ENCODE measurements at regions not wholly inside any gene's neighbourhood (a gene's known extent, or its start where the extent isn't known, plus 50 kb on each side); places are given as distances from the start of the nearest gene placed in this dataset.

DNA sequence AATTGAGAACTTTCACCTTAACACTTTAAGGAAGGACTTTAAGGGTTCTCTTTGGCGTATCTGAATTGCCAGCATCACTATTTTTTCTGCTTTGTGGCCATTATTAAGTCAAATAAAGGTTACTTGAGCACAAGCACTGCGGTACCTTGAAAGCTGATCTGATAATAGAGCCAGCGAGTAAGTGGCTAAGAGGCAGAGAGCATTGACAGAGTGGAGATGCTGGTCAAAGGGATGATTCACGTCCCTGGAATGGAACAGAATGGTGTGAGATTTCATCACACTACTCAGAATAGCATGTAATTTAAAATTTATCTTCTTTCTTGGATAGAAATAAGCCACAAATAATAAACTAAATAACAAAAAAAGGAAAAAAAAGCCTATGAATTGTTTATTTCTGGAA is 57.1 kb upstream of the NPFFR2 start:
- H3K27ac ChIP-seq, result no peak overlapping the region
- TF ChIP-seq, protein P1, sequence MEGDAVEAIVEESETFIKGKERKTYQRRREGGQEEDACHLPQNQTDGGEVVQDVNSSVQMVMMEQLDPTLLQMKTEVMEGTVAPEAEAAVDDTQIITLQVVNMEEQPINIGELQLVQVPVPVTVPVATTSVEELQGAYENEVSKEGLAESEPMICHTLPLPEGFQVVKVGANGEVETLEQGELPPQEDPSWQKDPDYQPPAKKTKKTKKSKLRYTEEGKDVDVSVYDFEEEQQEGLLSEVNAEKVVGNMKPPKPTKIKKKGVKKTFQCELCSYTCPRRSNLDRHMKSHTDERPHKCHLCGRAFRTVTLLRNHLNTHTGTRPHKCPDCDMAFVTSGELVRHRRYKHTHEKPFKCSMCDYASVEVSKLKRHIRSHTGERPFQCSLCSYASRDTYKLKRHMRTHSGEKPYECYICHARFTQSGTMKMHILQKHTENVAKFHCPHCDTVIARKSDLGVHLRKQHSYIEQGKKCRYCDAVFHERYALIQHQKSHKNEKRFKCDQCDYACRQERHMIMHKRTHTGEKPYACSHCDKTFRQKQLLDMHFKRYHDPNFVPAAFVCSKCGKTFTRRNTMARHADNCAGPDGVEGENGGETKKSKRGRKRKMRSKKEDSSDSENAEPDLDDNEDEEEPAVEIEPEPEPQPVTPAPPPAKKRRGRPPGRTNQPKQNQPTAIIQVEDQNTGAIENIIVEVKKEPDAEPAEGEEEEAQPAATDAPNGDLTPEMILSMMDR (conservative IDR thresholded peaks at IDR 0.05), result no peak

- TF ChIP-seq, protein P1 (conservative IDR thresholded peaks at IDR 0.05), result no peak
- H3K27ac ChIP-seq, result no peak overlapping the region
Observed at GRCh38 chr4:71976523-71976922, 55.3 kb upstream of the NPFFR2 start.

- H3K27ac ChIP-seq, result no peak overlapping the region
- TF ChIP-seq, protein P1 (conservative IDR thresholded peaks at IDR 0.05), result no peak
Observed at GRCh38 chr4:71978210-71978835, 53.5 kb upstream of the NPFFR2 start.

DNA sequence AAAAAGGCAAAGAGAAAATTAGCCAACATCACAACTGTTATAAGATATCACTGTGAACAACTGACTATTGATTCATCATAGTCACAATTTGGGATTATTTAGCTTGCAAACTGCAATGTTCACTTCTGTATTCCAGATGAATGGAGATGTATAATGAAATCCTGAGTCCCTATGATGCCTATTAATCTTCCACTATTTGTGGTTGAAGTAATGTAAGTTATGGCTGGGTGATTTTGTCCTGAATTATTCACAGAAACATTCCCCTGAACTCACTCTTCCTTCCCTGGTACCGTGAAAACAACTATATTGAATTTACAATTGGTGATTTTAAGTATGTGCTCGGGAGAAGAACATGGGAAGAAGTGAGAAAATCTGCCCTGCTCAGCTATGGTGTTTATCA is 50.8 kb upstream of the NPFFR2 start:
- TF ChIP-seq, protein P1 (conservative IDR thresholded peaks at IDR 0.05), result no peak
- H3K27ac ChIP-seq, result no peak overlapping the region
